ENCODE measurements at regions not wholly inside any gene's neighbourhood (a gene's known extent, or its start where the extent isn't known, plus 50 kb on each side); places are given as distances from the start of the nearest gene placed in this dataset.

GRCh38 chr1:168949672-168950071, 156.8 kb upstream of the ATP1B1 start:
- TF ChIP-seq CTCF (IDR thresholded peaks at IDR 0.05): no peak

GRCh38 chr1:168957818-168958217, 148.7 kb upstream of the ATP1B1 start:
- CTCF ChIA-PET: no interaction called here
- no peak overlapping the region for H3K27ac Mint-ChIP-seq
- no peaks in the 10 kb centered on the region for H3K9me3 Mint-ChIP-seq
- POLR2A ChIA-PET: no interaction called here
- H3K27ac ChIP-seq (ENCODE audit: low read depth in 1 of 2, low read length in 2 of 2): no peak overlapping the region
- H3K27me3 ChIP-seq (ENCODE audit: control insufficient read depth in 1 of 2, insufficient read depth in 2 of 2, low read length in 2 of 2): no peaks in the 10 kb centered on the region
- no peaks in the 10 kb centered on the region for H3K27me3 Mint-ChIP-seq
- ATAC-seq (ENCODE audit: poor library complexity): no peak
- H3K4me3 Mint-ChIP-seq: no peak overlapping the region
- H3K36me3 Mint-ChIP-seq (ENCODE audit: low read depth): no peaks in the 10 kb centered on the region
- intact Hi-C loops (cut with DNase I, micrococcal nuclease): no loop called here
- H3K4me1 ChIP-seq (ENCODE audit: insufficient read depth, low read length): no peaks in the 10 kb centered on the region
- TF ChIP-seq CTCF (IDR thresholded peaks at IDR 0.05): no peak
- H3K4me1 Mint-ChIP-seq (ENCODE audit: low read depth): no peaks in the 10 kb centered on the region
- H3K9me3 ChIP-seq (ENCODE audit: control insufficient read depth in 1 of 2, insufficient read depth in 1 of 2, low read length in 2 of 2): no peaks in the 10 kb centered on the region
- no peak for DNase-seq
- H3K36me3 ChIP-seq (ENCODE audit: insufficient read depth, low read length): no peaks in the 10 kb centered on the region
- H3K4me3 ChIP-seq (ENCODE audit: low read length): no peak overlapping the region

More at GRCh38 chr1:168949672-168950071, 156.8 kb upstream of the ATP1B1 start:
- Histone ChIP-seq H3K36me3 (ENCODE audit: insufficient read depth, low read length) (no peaks in the 10 kb centered on the region), H3K27me3 (ENCODE audit: control insufficient read depth in 1 of 2, insufficient read depth in 2 of 2, low read length in 2 of 2) (no peaks in the 10 kb centered on the region), H3K27ac (ENCODE audit: low read depth in 1 of 2, low read length in 2 of 2) (no peak overlapping the region), H3K9me3 (ENCODE audit: control insufficient read depth in 1 of 2, insufficient read depth in 1 of 2, low read length in 2 of 2) (no peaks in the 10 kb centered on the region), H3K4me1 (ENCODE audit: insufficient read depth, low read length) (no peaks in the 10 kb centered on the region), H3K4me3 (ENCODE audit: low read length) (no peak overlapping the region)
- Mint-ChIP-seq H3K4me1 (ENCODE audit: low read depth) (no peaks in the 10 kb centered on the region), H3K36me3 (ENCODE audit: low read depth) (no peaks in the 10 kb centered on the region), H3K4me3 (no peak overlapping the region), H3K27ac (no peak overlapping the region), H3K27me3 (peaks cover 5% of the 10 kb centered on the region), H3K9me3 (no peaks in the 10 kb centered on the region)
- CTCF ChIA-PET: no interaction called here
- ATAC-seq (ENCODE audit: poor library complexity) (no peak), DNase-seq (no peak)
- POLR2A ChIA-PET: no interaction called here
- intact Hi-C loops (cut with DNase I, micrococcal nuclease): no loop called here

- H3K36me3 ChIP-seq (ENCODE audit: insufficient read depth, low read length): no peaks in the 10 kb centered on the region
- Mint-ChIP-seq H3K9me3 (no peaks in the 10 kb centered on the region), H3K36me3 (ENCODE audit: low read depth) (no peaks in the 10 kb centered on the region), H3K4me1 (ENCODE audit: low read depth) (no peaks in the 10 kb centered on the region), H3K4me3 (no peak overlapping the region), H3K27ac (no peak overlapping the region), H3K27me3 (no peaks in the 10 kb centered on the region)
- no peaks in the 10 kb centered on the region for H3K4me1 ChIP-seq (ENCODE audit: insufficient read depth, low read length)
- no peaks in the 10 kb centered on the region for H3K9me3 ChIP-seq (ENCODE audit: control insufficient read depth in 1 of 2, insufficient read depth in 1 of 2, low read length in 2 of 2)
- CTCF ChIA-PET: interaction anchor here (1.2 kb wide), 1 partner anchor 12 kb away, joined by 3 read pairs; no protein-coding TSS in a partner anchor
- TF ChIP-seq CTCF (IDR thresholded peaks at IDR 0.05): no peak
- DNase-seq (no peak), ATAC-seq (ENCODE audit: poor library complexity) (no peak)
- intact Hi-C loops (cut with DNase I, micrococcal nuclease): no loop called here
- H3K27ac ChIP-seq (ENCODE audit: low read depth in 1 of 2, low read length in 2 of 2): no peak overlapping the region
- H3K4me3 ChIP-seq (ENCODE audit: low read length): no peak overlapping the region
- POLR2A ChIA-PET: no interaction called here
- no peaks in the 10 kb centered on the region for H3K27me3 ChIP-seq (ENCODE audit: control insufficient read depth in 1 of 2, insufficient read depth in 2 of 2, low read length in 2 of 2)
Observed at GRCh38 chr1:168958562-168959289, 147.8 kb upstream of the ATP1B1 start.
